ENCODE measurements at regions not wholly inside any gene's neighbourhood (a gene's known extent, or its start where the extent isn't known, plus 50 kb on each side); places are given as distances from the start of the nearest gene placed in this dataset.

DNA sequence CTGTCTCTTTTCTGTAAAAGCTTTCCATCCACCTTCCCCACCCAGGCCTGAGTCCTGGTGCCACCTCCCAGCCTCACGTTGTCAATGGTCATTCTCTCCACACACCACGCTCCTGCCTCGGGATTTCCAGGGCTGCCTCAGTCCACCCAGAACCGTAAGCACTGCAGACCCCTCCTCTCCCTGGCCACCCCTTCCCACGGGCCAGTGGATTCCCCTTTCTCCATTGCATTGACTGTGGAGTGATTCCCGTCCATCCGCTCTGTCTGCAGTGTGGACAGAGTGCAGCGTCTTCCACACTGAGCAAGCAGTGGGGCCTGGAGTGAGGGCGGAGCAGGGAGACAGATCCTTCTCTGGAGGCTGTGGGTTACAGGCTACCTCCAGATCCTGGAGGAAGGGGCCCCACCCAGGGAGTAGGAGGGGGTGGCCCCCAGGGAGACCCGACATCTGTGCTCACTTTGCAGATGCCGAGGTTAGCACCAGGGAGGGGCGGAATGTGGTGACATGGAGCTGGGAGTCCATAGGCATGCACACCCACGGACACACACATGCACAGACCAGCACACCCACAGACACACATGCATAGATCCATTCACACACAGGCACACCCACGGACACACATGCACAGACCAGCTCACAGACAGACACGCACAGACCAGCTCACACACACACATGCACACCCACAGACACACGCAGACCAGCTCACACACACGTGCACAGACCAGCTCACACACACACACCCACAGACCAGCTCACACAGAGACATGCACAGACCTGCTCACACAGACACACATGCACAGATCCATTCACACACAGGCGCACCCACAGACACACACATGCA, 109.6 kb upstream of the B3GAT1 start:
- no peak for DNase-seq

GRCh38 chr11:134521001-134521400, 109.0 kb upstream of the B3GAT1 start:
- no peak for DNase-seq

GRCh38 chr11:134519788-134520187, 107.7 kb upstream of the B3GAT1 start:
- DNase-seq, result no peak

GRCh38 chr11:134519390-134519750, 107.3 kb upstream of the B3GAT1 start:
- DNase-seq, result no peak

DNA sequence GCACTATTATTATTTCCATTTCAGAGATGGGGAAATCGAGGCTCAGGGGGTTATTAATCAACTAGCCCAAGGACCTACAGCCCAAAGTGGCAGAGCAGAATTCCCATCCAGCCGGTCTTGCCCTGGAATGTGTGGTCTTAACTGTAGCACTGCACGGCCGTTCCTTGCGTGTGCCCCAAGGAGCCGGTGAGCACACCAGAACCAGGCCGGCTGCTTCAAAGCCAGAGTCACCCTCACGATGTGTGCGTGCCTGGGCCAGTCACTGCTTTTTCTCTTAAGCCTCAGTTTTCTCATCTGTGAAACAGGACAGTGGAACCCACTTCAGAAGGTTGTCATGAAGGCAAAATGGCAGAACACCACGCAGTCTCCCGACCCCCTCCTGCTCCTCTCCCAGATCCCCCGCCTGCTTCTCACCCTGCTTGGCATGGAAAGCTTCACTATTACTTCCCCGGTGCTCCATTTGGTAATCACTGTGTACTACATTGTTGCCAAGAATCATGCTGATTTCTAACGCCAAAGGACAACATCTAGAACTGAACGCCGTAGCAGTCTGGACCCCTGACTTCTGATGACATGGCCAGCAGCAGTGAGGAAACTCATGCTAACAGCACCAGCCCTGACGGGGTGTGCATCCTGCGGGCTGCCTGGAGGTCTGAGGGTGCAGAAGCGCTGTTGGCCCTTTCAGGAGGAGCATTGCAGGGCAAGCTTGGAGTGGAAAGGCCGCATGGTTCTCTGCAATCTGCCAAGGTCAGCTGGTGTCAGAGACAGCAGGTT, 106.8 kb upstream of the B3GAT1 start:
- no peak for DNase-seq

- DNase-seq, result no peak
Observed at GRCh38 chr11:134517621-134518293, 105.7 kb upstream of the B3GAT1 start.

DNA sequence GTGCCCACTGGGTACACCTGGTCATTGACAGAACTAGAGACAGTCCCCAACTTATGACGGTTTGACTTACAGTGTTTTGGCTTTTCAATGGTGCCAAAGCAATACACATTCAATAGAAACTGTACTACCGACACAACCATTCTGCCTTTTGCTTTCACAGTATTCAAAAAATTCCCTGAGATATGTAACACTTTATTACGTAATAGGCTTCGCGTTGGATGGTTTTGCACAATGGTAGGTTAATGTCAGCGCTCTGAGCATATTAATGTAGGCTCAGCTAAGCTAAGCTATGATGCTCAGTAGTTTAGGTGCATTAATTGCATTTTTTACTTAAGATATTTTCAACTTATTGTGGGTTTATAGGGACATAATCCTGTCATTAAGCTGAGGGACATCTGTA, 105.1 kb upstream of the B3GAT1 start:
- peak; percentile 10 for DNase-seq

DNA sequence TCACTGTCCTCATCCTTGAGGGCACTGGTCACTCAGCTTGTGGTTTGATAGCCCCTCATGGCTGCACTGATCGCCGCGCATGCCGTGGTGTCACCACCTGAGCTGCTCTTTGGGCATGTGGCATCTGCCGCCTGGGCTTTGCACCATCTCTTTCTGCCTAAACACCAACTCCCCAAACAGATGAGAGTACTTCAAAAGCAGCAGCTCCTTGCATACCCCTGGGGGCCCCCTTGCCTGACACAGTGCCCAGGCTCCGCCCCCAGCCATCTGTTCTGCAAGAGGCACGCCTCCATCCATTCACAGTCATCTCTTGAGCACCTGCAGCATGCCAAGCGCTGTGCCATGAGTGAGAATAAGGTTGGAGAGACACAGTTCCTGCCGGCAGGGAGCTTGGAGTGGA, 104.5 kb upstream of the B3GAT1 start:
- peak; percentile 12 for DNase-seq

DNA sequence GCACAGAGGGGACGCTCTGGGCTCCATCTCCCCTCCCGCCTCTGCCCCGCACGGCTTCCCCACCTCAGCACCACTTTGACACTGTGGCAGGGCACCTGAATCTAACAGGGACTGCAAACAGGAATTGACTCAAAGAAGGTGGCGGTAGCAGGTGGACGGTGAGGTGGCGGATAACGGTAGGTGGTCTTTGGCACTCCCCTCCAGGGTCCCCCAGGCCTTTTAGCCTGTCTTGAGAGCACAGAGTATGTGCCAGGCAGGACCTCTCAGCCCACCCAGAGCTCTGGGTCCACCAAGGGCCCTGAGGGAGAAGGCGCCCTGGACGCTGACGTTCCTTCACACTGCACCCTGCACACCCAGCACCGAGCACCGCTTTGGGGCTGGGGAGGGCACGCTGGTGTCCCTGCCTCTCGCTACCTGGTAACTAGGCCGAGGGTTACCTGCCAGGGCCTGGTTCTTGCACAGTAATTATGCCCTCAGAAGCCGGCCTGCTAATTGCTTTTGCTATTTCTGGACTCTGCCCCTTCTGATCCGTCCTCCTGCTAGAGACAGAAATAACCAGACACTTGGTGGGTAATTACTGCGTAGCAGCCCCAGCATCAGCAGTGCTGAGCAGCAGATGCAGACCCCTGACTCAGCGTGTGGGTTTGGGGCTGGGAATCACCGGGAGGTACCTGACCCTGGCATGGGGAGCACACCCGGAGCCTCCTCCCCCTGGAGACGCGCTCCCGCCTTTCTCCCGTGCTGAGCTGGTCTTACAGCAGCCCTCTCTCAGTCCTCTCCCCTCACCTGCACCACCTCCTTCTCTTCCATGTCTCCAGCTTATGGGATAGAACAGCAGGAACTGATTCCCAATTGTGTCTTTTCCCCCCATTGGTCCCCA, 103.3 kb upstream of the B3GAT1 start:
- DNase-seq, result peak; percentile 11

DNA sequence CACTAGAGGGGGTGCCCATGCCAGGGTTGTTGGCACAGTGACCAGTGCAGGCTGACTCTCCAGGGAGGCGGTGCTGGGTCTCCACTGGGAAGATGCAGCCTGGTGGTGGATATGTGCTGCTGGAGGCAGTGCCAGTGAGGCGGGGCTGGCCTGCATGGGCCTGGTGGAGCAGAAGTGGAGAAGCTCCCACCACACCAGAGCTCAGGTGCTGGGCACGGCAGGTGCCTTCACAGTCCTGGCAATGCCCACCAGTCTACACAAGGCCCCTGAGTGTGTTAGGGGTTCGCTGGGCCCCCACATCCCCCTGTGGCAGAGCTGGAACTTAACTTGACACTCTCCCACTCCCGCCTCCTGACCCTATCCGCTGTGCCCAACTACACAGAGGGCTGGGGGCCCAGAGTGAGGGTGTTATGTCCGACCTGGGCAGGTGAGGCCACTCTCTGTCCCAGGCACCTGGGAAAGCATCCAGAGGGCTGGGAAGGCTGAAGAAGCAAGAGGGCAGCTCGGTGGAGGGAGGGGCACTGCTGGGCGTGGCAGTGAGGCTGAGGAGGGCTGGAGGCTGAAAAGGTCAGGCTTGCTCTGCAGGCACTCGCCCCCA, 102.4 kb upstream of the B3GAT1 start:
- peak; percentile 15 for DNase-seq

- DNase-seq, result peak; percentile 22
Observed at GRCh38 chr11:134513585-134514120, 101.6 kb upstream of the B3GAT1 start.

DNA sequence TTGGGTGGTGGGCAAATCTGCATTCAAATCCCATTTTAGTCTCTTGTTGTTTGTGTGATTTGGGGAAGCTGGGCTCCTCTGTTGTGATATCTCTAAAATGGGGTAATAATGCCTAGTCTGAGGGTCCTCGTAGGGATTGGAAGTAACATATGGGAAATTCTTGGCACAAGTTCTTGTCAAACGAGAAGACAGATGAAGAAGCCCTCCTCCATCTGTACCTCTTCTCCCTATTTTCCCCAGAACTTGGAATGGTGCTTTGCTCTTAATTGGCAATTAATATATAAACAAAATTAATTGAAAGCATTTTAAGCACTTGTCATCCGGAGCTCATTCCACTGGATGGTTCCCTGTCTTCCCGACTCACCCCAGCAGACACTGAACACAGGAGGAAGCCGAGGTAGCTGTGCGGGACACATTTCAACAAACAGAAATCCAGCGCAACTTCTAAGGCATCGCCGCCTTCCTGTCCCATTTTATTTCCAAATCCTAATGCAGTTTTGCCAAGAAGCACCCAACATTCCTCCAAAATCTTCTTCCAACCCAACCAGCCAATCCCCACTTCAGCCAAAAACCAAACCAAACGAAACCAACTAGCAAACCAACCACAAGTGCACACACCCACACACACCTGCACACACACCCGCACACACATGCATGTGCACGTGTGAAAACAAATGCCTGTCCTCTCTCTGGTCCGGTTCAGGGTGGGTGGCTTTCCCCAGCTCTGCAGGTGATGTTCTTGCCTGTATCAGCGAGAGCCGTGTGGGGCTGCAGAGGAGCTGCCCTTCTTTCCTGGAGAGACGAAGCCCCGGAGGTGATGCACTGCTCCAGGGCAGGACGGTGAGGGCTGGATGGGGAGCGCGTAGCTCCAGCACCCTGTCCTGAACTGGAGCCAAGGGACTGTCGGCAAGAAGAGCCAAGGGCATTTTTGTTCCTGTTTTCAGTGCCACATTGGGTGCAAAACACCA, 100.8 kb upstream of the B3GAT1 start:
- peak; percentile 34 for DNase-seq

DNA sequence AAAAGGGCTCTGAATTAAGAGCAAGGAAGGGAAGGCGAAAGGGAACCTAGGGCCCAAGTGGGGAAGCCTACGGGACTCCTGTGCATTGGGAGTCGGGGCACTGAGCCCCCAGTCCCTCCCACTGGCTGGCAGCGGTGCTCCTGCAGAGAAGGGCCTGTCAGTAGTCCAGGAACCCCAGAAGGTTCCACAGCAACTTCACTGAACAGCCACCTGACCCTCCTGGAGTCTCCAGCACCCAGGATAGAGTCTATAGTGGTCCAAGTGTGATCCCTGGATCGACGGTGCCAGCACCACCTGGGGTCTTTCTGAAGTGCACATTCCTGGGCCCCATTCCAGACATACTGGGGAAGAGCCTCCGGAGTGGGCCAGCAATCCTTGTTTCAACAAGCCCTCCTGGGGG, 100.0 kb upstream of the B3GAT1 start:
- DNase-seq, result peak; percentile 20

DNA sequence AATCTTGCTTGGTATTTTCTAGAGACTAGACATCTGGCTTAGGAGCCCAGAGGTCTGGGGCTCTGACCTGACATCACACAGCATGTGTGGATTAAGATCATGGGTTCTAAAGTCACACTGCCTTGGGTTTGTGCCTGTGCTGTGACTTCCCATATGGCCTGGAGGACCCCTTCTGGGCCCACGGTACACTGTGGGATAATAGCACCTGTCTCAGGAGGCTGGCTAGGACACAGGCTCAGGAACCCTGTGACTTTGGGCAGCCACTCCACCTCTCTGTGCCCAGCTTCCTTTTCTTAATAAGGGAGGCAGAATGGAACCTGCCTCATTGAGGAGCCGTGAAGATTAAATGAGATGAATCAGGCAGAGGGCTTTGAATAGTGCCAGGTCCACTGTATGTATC, 99.2 kb upstream of the B3GAT1 start:
- no peak for DNase-seq

GRCh38 chr11:134510233-134511040, 98.4 kb upstream of the B3GAT1 start:
- DNase-seq, result peak; percentile 28

GRCh38 chr11:134509381-134510232, 97.6 kb upstream of the B3GAT1 start:
- peak; percentile 35 for DNase-seq

DNA sequence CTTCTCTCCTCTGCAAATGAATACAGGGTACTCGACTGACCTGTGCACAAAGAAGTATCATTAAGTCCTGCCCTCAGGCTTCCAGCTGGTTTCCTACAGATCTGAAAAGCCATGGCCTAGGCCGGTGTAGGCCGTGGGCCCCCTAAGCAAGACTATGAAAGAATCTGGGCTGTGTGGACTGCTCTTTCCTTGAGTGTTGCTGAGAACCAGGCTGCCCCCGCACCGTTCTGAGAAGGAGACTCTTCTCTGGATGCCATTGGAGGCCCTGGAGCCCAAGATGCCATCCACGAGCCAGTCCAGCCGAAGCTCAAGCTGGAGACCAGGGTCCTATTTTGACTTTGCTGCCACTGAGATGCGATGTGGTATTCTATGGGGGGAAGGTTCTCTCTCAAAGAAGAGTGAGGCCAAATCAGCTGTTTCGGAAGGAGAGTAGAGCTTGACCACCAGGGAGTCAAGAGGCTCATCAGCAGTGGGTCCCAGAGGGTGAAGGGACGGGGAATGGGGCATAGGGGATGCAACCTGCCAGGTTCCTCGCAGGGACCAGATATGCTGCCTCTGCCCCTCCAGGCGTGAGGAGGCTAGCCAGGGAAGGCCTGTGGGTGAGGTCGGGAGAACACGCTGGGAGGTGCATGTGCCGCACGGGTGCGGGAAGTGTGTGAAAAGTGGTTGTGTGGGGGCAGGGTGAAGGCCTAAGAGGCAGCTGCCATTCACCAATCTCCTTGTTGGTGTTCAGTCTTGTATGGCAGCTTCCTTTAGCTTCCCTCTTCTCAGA, 96.4 kb upstream of the B3GAT1 start:
- peak; percentile 24 for DNase-seq

DNA sequence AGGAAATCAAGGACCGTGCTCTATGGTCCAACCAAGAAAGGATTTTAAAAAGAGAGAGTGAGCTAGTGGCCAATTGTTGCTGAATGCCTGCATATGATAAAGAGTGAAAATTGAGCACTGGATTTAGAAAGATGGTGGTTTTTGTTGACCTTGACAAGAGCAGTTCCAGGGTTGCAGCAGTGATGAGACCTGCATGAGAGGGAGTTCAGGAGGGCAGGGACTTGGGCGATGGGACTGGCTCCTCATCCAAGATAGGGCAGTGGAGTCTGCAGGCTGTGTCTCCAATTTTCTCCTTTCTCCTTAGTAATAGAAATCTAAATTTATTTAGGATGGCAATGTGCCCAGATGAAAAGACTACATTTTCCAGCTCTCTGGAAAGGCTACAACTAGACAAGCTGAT, 94.0 kb upstream of the B3GAT1 start:
- DNase-seq, result peak; percentile 12
